RWPE2 (cell line): ENCODE measurements at regions not wholly inside any gene's neighbourhood (a gene's known extent, or its start where the extent isn't known, plus 50 kb on each side); places are given as distances from the start of the nearest gene placed in this dataset.
"Not testable (repeated sequence)": the region's sequence is repeated elsewhere in the genome, so short reads cannot be mapped to it uniquely, and the experiment has no call there.

Experiments
- ATAC-seq: fragments of 200-7000 bp; cut with Tn5 transposase; 3 replicates; pipeline ENCODE4 v1.9.1; 2021; ENCODE audit warnings: low read depth
- DNase-seq: peaks from one replicate; pipeline ENCODE4 v3.0.0-alpha.2; 2020; ENCODE audit warnings: low spot score
- H3K27ac ChIP-seq: fragments of 450-650 bp; 2 replicates; pipeline ENCODE4 v1.5.1; 2017; ENCODE audit warnings: mild to moderate bottlenecking; ENCODE audit not compliant: poor library complexity, severe bottlenecking
- H3K27me3 ChIP-seq: fragments of 250-450 bp; sonication (Bioruptor Pico); 2 replicates; pipeline ENCODE4 v1.5.1; 2021; ENCODE audit warnings: mild to moderate bottlenecking, moderate library complexity; ENCODE audit not compliant: insufficient read depth, poor library complexity, severe bottlenecking
- H3K36me3 ChIP-seq: fragments of 250-450 bp; sonication (Bioruptor Pico); 2 replicates; pipeline ENCODE4 v1.5.1; 2020; ENCODE audit warnings: low read depth, mild to moderate bottlenecking, moderate library complexity
- H3K4me1 ChIP-seq: fragments of 250-450 bp; sonication (Bioruptor Pico); 2 replicates; pipeline ENCODE4 v1.5.1; 2021; ENCODE audit warnings: mild to moderate bottlenecking, moderate library complexity; ENCODE audit not compliant: insufficient read depth, poor library complexity, severe bottlenecking
- H3K4me3 ChIP-seq: fragments of 250-450 bp; sonication (Bioruptor Pico); 2 replicates; pipeline ENCODE4 v1.5.1; 2021; ENCODE audit warnings: mild to moderate bottlenecking, moderate library complexity; ENCODE audit not compliant: severe bottlenecking
- H3K9me3 ChIP-seq: fragments of 250-450 bp; sonication (Bioruptor Pico); 2 replicates; pipeline ENCODE4 v1.5.1; 2021; ENCODE audit warnings: mild to moderate bottlenecking, moderate library complexity; ENCODE audit not compliant: severe bottlenecking
- CTCF ChIP-seq: fragments of 450-650 bp; IDR thresholded peaks from one replicate; pipeline ENCODE4 v1.5.1; 2017; ENCODE audit warnings: mild to moderate bottlenecking, moderate library complexity; ENCODE audit not compliant: poor library complexity, severe bottlenecking

- Histone ChIP-seq H3K9me3 (no peaks in the 10 kb centered on the region), H3K4me1 (no peaks in the 10 kb centered on the region), H3K36me3 (no peaks in the 10 kb centered on the region), H3K27me3 (no peaks in the 10 kb centered on the region), H3K4me3 (no peak overlapping the region), H3K27ac (no peak overlapping the region)
- DNase-seq: no peak
- ATAC-seq: no peak
- TF ChIP-seq CTCF: no peak
These were observed 91.6 kb upstream of the GRIN2B start for GRCh38 chr12:14072987-14073386.

GRCh38 chr12:14075797-14076393 lies 94.5 kb upstream of the GRIN2B start:
- no peak overlapping the region for H3K27ac ChIP-seq

GRCh38 chr12:14076538-14076937 lies 95.1 kb upstream of the GRIN2B start:
- DNase-seq: no peak
- ATAC-seq: no peak

More at GRCh38 chr12:14075797-14076393, 94.5 kb upstream of the GRIN2B start:
- Histone ChIP-seq H3K36me3 (no peaks in the 10 kb centered on the region), H3K4me3 (no peak overlapping the region), H3K27me3 (no peaks in the 10 kb centered on the region), H3K4me1 (no peaks in the 10 kb centered on the region), H3K9me3 (no peaks in the 10 kb centered on the region)
- ATAC-seq: no peak
- TF ChIP-seq CTCF: no peak
- DNase-seq: no peak

GRCh38 chr12:14086838-14087237 lies 105.4 kb upstream of the GRIN2B start:
- Histone ChIP-seq H3K36me3 (no peaks in the 10 kb centered on the region), H3K27ac (no peak overlapping the region), H3K27me3 (no peaks in the 10 kb centered on the region), H3K4me1 (no peaks in the 10 kb centered on the region), H3K4me3 (no peak overlapping the region), H3K9me3 (no peaks in the 10 kb centered on the region)
- no peak for TF ChIP-seq CTCF
- ATAC-seq (no peak), DNase-seq (no peak)

More at GRCh38 chr12:14076538-14076937, 95.1 kb upstream of the GRIN2B start:
- no peaks in the 10 kb centered on the region for H3K9me3 ChIP-seq
- no peak overlapping the region for H3K27ac ChIP-seq
- TF ChIP-seq CTCF: no peak
- no peaks in the 10 kb centered on the region for H3K36me3 ChIP-seq
- no peaks in the 10 kb centered on the region for H3K4me1 ChIP-seq
- H3K27me3 ChIP-seq: no peaks in the 10 kb centered on the region
- H3K4me3 ChIP-seq: no peak overlapping the region

GRCh38 chr12:14099994-14100393 lies 118.6 kb upstream of the GRIN2B start:
- no peaks in the 10 kb centered on the region for H3K36me3 ChIP-seq
- no peak for DNase-seq
- no peak for ATAC-seq
- no peaks in the 10 kb centered on the region for H3K27me3 ChIP-seq
- no peak overlapping the region for H3K4me3 ChIP-seq
- no peak for TF ChIP-seq CTCF
- no peaks in the 10 kb centered on the region for H3K4me1 ChIP-seq
- no peak overlapping the region for H3K27ac ChIP-seq
- H3K9me3 ChIP-seq: no peaks in the 10 kb centered on the region

GRCh38 chr12:14101556-14101955 lies 120.2 kb upstream of the GRIN2B start:
- H3K27me3 ChIP-seq, H3K27ac ChIP-seq, DNase-seq, H3K4me3 ChIP-seq, H3K36me3 ChIP-seq, H3K9me3 ChIP-seq, H3K4me1 ChIP-seq, ATAC-seq: not testable (repeated sequence)
